Uterus (tissue), 2 donors: ENCODE measurements at regions not wholly inside any gene's neighbourhood (a gene's known extent, or its start where the extent isn't known, plus 50 kb on each side); places are given as distances from the start of the nearest gene placed in this dataset.
"Not testable (repeated sequence)": the region's sequence is repeated elsewhere in the genome, so short reads cannot be mapped to it uniquely, and the experiment has no call there.

Source experiments
- CTCF ChIP-seq, 4 experiments: fragments of 200-600 bp in 2 of 4; fragments of 450-650 bp in 2 of 4; sonication (generic) in 2 of 4; IDR thresholded peaks; one replicate each; pipeline ENCODE4 v1.5.1; 2016 to 2019; ENCODE audit warnings: antibody characterized with exemption in 4 of 4, mild to moderate bottlenecking in 2 of 4, moderate library complexity in 1 of 4
- POLR2A ChIP-seq, 2 donors: fragments of 450-650 bp; IDR thresholded peaks; one replicate each; pipeline ENCODE4 v1.6.1; 2016; ENCODE audit warnings: antibody characterized with exemption in 2 of 2, mild to moderate bottlenecking in 1 of 2, moderate library complexity in 1 of 2

- not testable (repeated sequence) for TF ChIP-seq CTCF, POLR2A (IDR thresholded peaks at IDR 0.05)
Observed at GRCh38 chr21:14738576-14738975, 192.5 kb upstream of the SAMSN1 start.
